GM20000 (cell line): ENCODE measurements at regions not wholly inside any gene's neighbourhood (a gene's known extent, or its start where the extent isn't known, plus 50 kb on each side); places are given as distances from the start of the nearest gene placed in this dataset.

Experiments used
- DNase-seq: peaks from one replicate; pipeline ENCODE4 v3.0.0; 2012; ENCODE audit warnings: low spot score
- CTCF ChIP-seq: IDR thresholded peaks from 2 replicates; pipeline ENCODE4 v1.5.1; 2012; ENCODE audit warnings: mild to moderate bottlenecking, control low read depth; ENCODE audit errors: extremely low read depth, missing control alignments

- DNase-seq = no peak
These were observed 154.0 kb upstream of the TSHZ3 start for GRCh38 chr19:31503211-31503610.

GRCh38 chr19:31504221-31504620, 155.0 kb upstream of the TSHZ3 start:
- DNase-seq = no peak
- TF ChIP-seq CTCF = no peak

More at GRCh38 chr19:31503211-31503610, 154.0 kb upstream of the TSHZ3 start:
- TF ChIP-seq CTCF = no peak

GRCh38 chr19:31505596-31505910, 156.3 kb upstream of the TSHZ3 start:
- TF ChIP-seq CTCF = no peak
- DNase-seq = no peak

- no peak for TF ChIP-seq CTCF
- DNase-seq = no peak
These were observed 156.9 kb upstream of the TSHZ3 start for GRCh38 chr19:31506102-31506501.

- TF ChIP-seq CTCF = no peak
- DNase-seq = no peak
These were observed 161.4 kb upstream of the TSHZ3 start for GRCh38 chr19:31510635-31511034.

GRCh38 chr19:31511098-31511497, 161.9 kb upstream of the TSHZ3 start:
- no peak for TF ChIP-seq CTCF
- DNase-seq = no peak

- no peak for DNase-seq
- TF ChIP-seq CTCF = no peak
These were observed 162.5 kb upstream of the TSHZ3 start for GRCh38 chr19:31511696-31512095.
